Esophagus muscularis mucosa (tissue), 4 donors: ENCODE measurements at regions not wholly inside any gene's neighbourhood (a gene's known extent, or its start where the extent isn't known, plus 50 kb on each side); places are given as distances from the start of the nearest gene placed in this dataset.

Source experiments
- EP300 ChIP-seq: sonication (generic); formaldehyde crosslinking; IDR thresholded peaks from one replicate; pipeline ENCODE4 v1.6.1; 2017; ENCODE audit warnings: antibody characterized with exemption
- POLR2A ChIP-seq: fragments of 450-650 bp; IDR thresholded peaks from one replicate; pipeline ENCODE4 v1.6.1; 2017; ENCODE audit warnings: antibody characterized with exemption, moderate library complexity, mild to moderate bottlenecking, low read depth
- POLR2AphosphoS5 ChIP-seq, 2 donors: sonication (generic); formaldehyde crosslinking; IDR thresholded peaks; one replicate each; pipeline ENCODE4 v1.6.1; 2017; ENCODE audit warnings: antibody characterized with exemption in 2 of 2
- TF ChIP-seq, protein P1 (sequence below), 3 experiments: fragments of 200-600 bp in 2 of 3; fragments of 450-650 bp in 1 of 3; sonication (generic) in 2 of 3; IDR thresholded peaks; one replicate each; pipeline ENCODE4 v1.5.1; 2017 to 2019; ENCODE audit warnings: antibody characterized with exemption in 3 of 3, mild to moderate bottlenecking in 2 of 3, moderate library complexity in 1 of 3

DNA sequence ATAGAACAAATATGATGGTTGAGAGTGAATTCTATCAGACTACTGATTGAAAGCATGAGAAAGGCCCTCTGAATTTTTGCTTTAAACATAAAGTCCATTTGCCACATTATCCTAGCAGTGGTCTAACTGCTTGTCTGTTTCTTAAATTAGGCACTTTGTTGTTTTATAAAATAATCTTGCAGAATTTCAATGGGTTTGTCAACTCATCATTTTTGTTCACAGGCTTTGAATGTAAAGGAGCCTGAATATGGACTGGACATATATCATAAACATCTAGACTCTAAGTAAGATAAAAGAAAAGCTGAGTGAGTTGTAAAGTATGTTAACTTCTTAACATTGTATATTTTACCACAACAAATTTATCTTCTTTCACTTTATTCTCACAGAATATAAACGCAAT lies 845.9 kb downstream of the SUCLG1 start:
- TF ChIP-seq, protein P1, sequence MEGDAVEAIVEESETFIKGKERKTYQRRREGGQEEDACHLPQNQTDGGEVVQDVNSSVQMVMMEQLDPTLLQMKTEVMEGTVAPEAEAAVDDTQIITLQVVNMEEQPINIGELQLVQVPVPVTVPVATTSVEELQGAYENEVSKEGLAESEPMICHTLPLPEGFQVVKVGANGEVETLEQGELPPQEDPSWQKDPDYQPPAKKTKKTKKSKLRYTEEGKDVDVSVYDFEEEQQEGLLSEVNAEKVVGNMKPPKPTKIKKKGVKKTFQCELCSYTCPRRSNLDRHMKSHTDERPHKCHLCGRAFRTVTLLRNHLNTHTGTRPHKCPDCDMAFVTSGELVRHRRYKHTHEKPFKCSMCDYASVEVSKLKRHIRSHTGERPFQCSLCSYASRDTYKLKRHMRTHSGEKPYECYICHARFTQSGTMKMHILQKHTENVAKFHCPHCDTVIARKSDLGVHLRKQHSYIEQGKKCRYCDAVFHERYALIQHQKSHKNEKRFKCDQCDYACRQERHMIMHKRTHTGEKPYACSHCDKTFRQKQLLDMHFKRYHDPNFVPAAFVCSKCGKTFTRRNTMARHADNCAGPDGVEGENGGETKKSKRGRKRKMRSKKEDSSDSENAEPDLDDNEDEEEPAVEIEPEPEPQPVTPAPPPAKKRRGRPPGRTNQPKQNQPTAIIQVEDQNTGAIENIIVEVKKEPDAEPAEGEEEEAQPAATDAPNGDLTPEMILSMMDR (IDR thresholded peaks at IDR 0.05): no peak
- TF ChIP-seq POLR2A (no peak), EP300 (no peak), POLR2AphosphoS5 (IDR thresholded peaks at IDR 0.05) (no peak)
